Naive thymus-derived CD4-positive, alpha-beta T cell (primary cell): ENCODE measurements at regions not wholly inside any gene's neighbourhood (a gene's known extent, or its start where the extent isn't known, plus 50 kb on each side); places are given as distances from the start of the nearest gene placed in this dataset.

Source experiments
- ATAC-seq: fragments of 150-1000 bp; cut with Tn5 transposase; 2 replicates; pipeline ENCODE4 v1.10.0; 2021; ENCODE audit warnings: mild to moderate bottlenecking, moderate library complexity
- CTCF ChIA-PET: fragments of 350-600 bp; sonication (Branson Sonifier 250); formaldehyde crosslinking; loops from one replicate; lab custom pipeline; 2021; ENCODE audit warnings: antibody characterized with exemption; lab: Charles Lee
- POLR2A ChIA-PET: fragments of 350-600 bp; sonication (Branson Sonifier 250); formaldehyde crosslinking; loops from one replicate; lab custom pipeline; 2021; ENCODE audit warnings: antibody characterized with exemption, inconsistent platforms; lab: Charles Lee
- DNase-seq, 9 donors: peaks; one replicate each; pipeline versions ENCODE4 v3.0.0 to v3.0.0-alpha.2; 2020 to 2022; ENCODE audit warnings: mixed read lengths in 1 of 9
- H3K27ac ChIP-seq: one replicate; pipeline ENCODE4 v1.7.0; 2013; ENCODE audit warnings: mild to moderate bottlenecking, low read depth, low read length, moderate library complexity
- H3K27me3 ChIP-seq, 2 donors: one replicate each; pipeline ENCODE4 v1.7.0; 2013; ENCODE audit warnings: low read length in 2 of 2, mild to moderate bottlenecking in 2 of 2, moderate library complexity in 2 of 2; ENCODE audit not compliant: control insufficient read depth in 2 of 2, insufficient read depth in 2 of 2
- H3K36me3 ChIP-seq, 3 experiments: 1 replicate in 2 of 3; 2 replicates in 1 of 3; pipeline ENCODE4 v1.7.0; 2013; ENCODE audit warnings: low read length in 3 of 3, mild to moderate bottlenecking in 3 of 3, moderate library complexity in 1 of 3; ENCODE audit not compliant: insufficient read depth in 3 of 3, control insufficient read depth in 2 of 3
- H3K4me1 ChIP-seq, 2 donors: one replicate each; pipeline ENCODE4 v1.7.0; 2013; ENCODE audit warnings: low read length in 2 of 2, mild to moderate bottlenecking in 2 of 2, moderate library complexity in 1 of 2; ENCODE audit not compliant: control insufficient read depth in 2 of 2, insufficient read depth in 2 of 2
- H3K4me3 ChIP-seq: 2 replicates; pipeline ENCODE4 v1.7.0; 2013; ENCODE audit warnings: mild to moderate bottlenecking, low read length
- H3K9me3 ChIP-seq, 3 experiments: 1 replicate in 2 of 3; 2 replicates in 1 of 3; pipeline ENCODE4 v1.7.0; 2013; ENCODE audit warnings: low read length in 3 of 3; ENCODE audit not compliant: control insufficient read depth in 2 of 3
- H3K27ac Mint-ChIP-seq, 9 donors: one replicate each; pipeline ENCODE4 v1.8.0; 2020 to 2022; ENCODE audit warnings: mixed read lengths in 9 of 9, mild to moderate bottlenecking in 8 of 9, moderate library complexity in 5 of 9, inconsistent platforms in 2 of 9
- H3K27me3 Mint-ChIP-seq, 5 donors: one replicate each; pipeline ENCODE4 v1.8.0; 2021 to 2022; ENCODE audit warnings: mixed read lengths in 5 of 5, mild to moderate bottlenecking in 1 of 5
- H3K36me3 Mint-ChIP-seq, 5 donors: one replicate each; pipeline ENCODE4 v1.8.0; 2020 to 2022; ENCODE audit warnings: mixed read lengths in 5 of 5, mild to moderate bottlenecking in 3 of 5, inconsistent platforms in 1 of 5
- H3K4me1 Mint-ChIP-seq, 7 donors: one replicate each; pipeline ENCODE4 v1.8.0; 2020 to 2022; ENCODE audit warnings: mixed read lengths in 7 of 7, mild to moderate bottlenecking in 3 of 7, inconsistent platforms in 1 of 7
- H3K4me3 Mint-ChIP-seq, 10 donors: one replicate each; pipeline ENCODE4 v1.8.0; 2020 to 2022; ENCODE audit warnings: mild to moderate bottlenecking in 10 of 10, mixed read lengths in 10 of 10, moderate library complexity in 6 of 10, inconsistent platforms in 2 of 10
- H3K9me3 Mint-ChIP-seq, 11 donors: one replicate each; pipeline ENCODE4 v1.8.0; 2020 to 2022; ENCODE audit warnings: mixed read lengths in 11 of 11, mild to moderate bottlenecking in 4 of 11, inconsistent platforms in 1 of 11, moderate library complexity in 1 of 11
- intact Hi-C, 2 donors: fragments of 100-400 bp; cut with micrococcal nuclease; formaldehyde crosslinking; loops; one replicate each; pipeline ENCODE4 v1.15.1; 2023

DNA sequence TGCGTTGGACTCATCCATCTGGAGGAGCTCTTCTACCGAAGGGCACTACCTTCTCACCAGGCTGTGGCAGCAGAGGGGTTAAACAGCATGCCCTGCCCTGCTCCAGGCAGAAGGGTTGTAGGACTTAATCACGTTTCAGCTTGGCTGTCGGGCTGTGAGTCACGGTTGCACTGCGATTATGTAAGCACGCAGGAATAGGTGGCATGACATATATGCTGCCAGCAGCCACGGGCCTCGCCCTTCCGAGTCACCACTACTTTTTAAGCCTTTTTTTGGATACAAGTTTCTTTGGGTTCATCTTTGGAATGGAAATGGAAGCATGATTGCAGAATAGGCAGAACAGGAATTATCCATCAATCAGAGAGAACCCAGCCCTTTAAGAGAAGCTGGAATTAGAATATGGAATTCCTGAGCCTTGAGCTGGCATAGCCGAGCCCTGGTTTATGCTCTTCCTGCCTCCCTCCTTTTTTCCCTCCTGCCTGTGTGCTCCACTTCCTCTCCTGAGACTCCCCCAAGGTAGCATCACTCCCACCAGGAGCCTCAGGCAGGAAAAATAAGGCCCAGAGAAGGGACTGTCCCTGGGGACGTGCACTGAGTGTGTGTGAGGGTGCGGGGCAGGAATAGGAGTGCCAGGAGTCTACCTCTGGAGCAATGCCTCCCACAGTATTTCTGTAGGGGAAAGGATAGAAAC is 86.8 kb downstream of the SEMA4F start:
- Histone ChIP-seq H3K36me3 (no peaks in the 10 kb centered on the region), H3K4me3 (no peak overlapping the region), H3K27me3 (no peaks in the 10 kb centered on the region), H3K27ac (no peak overlapping the region), H3K4me1 (no peaks in the 10 kb centered on the region), H3K9me3 (no peaks in the 10 kb centered on the region)
- ATAC-seq = peak; percentile 87
- H3K27ac Mint-ChIP-seq = no peak overlapping the region
- H3K27me3 Mint-ChIP-seq = peaks cover 0 to 9% (median 0%) of the 10 kb centered on the region in 5 donors
- intact Hi-C loops = no loop called here
- POLR2A ChIA-PET = no interaction called here
- DNase-seq = no peak
- H3K36me3 Mint-ChIP-seq = peaks cover 3 to 7% (median 4%) of the 10 kb centered on the region in 5 donors
- no peaks in the 10 kb centered on the region for H3K4me1 Mint-ChIP-seq
- no peak overlapping the region for H3K4me3 Mint-ChIP-seq
- CTCF ChIA-PET = no interaction called here
- H3K9me3 Mint-ChIP-seq = peaks cover 0 to 19% (median 7%) of the 10 kb centered on the region in 11 donors

DNA sequence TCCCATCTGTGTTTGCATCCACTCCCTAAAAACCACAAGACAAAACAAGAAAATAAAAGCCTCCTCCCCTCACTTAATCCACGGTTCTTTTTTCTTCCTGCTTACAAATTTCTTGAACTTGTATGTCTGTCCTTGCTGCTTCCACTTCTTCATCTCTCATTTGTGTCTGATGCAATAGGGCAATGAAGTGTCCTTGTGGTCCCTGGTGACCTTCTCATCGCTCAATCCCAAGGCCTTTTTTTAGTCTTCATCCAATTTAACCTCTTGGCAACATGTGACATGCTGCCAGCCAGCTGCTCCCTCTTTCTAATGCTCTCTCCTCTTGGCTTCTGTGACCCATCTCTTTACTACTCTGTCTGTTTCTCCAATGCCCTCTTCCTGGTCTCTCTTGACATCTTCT is 87.6 kb downstream of the SEMA4F start:
- DNase-seq (no peak), ATAC-seq (no peak)
- Histone ChIP-seq H3K4me3 (no peak overlapping the region), H3K9me3 (no peaks in the 10 kb centered on the region), H3K36me3 (no peaks in the 10 kb centered on the region), H3K27ac (no peak overlapping the region), H3K4me1 (no peaks in the 10 kb centered on the region), H3K27me3 (no peaks in the 10 kb centered on the region)
- peaks cover 0 to 9% (median 0%) of the 10 kb centered on the region in 5 donors for H3K27me3 Mint-ChIP-seq
- H3K36me3 Mint-ChIP-seq = peaks cover 3 to 7% (median 4%) of the 10 kb centered on the region in 5 donors
- H3K27ac Mint-ChIP-seq = peak overlapping the region in 1 of 9 donors; percentile 1
- intact Hi-C loops = no loop called here
- peaks cover 0 to 15% (median 7%) of the 10 kb centered on the region in 11 donors for H3K9me3 Mint-ChIP-seq
- POLR2A ChIA-PET = no interaction called here
- CTCF ChIA-PET = no interaction called here
- H3K4me3 Mint-ChIP-seq = no peak overlapping the region
- no peaks in the 10 kb centered on the region for H3K4me1 Mint-ChIP-seq

DNA sequence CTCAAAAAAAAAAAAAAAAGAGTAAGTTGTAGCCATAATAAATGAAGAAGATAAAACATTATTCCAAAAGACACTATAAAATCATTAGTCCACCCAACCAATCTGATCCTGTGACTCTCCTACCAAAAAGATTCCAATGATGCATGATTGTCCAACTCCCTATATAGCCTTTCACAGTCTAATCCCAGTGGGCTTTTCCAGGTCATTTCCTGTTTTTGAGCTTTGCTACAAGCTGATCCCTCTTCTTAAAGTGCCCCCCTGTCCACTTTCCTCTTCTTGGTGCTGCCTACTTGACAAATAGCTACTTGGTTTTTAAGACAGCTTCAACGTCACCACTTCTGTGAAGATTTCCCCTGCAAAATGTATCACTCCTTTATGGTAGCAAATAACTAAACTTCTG is 88.4 kb downstream of the SEMA4F start:
- peaks cover 0 to 6% (median under 1%) of the 10 kb centered on the region in 11 donors for H3K9me3 Mint-ChIP-seq
- Histone ChIP-seq H3K4me3 (no peak overlapping the region), H3K4me1 (no peaks in the 10 kb centered on the region), H3K27ac (no peak overlapping the region), H3K36me3 (no peaks in the 10 kb centered on the region), H3K9me3 (no peaks in the 10 kb centered on the region), H3K27me3 (no peaks in the 10 kb centered on the region)
- peaks cover 0 to 3% (median 0%) of the 10 kb centered on the region in 5 donors for H3K27me3 Mint-ChIP-seq
- no peak overlapping the region for H3K27ac Mint-ChIP-seq
- CTCF ChIA-PET = no interaction called here
- DNase-seq (no peak), ATAC-seq (no peak)
- peaks cover 0 to under 1% (median 0%) of the 10 kb centered on the region in 5 donors for H3K36me3 Mint-ChIP-seq
- H3K4me3 Mint-ChIP-seq = no peak overlapping the region
- no peaks in the 10 kb centered on the region for H3K4me1 Mint-ChIP-seq
- POLR2A ChIA-PET = no interaction called here
- intact Hi-C loops = no loop called here

DNA sequence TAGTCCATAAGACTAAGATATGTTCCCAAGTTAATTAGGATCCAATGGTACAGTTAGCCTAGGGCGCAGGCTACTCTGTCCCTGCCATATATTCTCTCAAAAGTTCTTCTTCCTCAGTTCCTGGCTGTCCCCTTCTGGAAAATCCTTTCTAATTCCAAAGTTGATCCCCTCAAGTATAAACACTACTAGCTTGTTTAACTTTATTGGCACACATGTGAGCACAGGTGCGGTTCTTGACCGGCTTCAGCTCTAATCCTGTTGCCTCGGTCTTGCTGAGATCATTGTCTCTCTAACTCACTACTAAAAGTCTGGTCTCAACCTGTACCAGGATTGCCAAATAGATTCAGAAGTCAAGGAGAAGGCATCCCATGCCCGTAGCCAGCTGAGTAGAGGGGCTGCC is 89.0 kb downstream of the SEMA4F start:
- Mint-ChIP-seq H3K4me1 (no peaks in the 10 kb centered on the region), H3K4me3 (no peak overlapping the region), H3K27ac (no peak overlapping the region), H3K36me3 (no peaks in the 10 kb centered on the region), H3K9me3 (peaks cover 0 to 4% (median 0%) of the 10 kb centered on the region in 11 donors), H3K27me3 (peaks cover 0 to 3% (median 0%) of the 10 kb centered on the region in 5 donors)
- intact Hi-C loops = no loop called here
- Histone ChIP-seq H3K9me3 (no peaks in the 10 kb centered on the region), H3K4me1 (no peaks in the 10 kb centered on the region), H3K36me3 (no peaks in the 10 kb centered on the region), H3K4me3 (no peak overlapping the region), H3K27ac (no peak overlapping the region), H3K27me3 (no peaks in the 10 kb centered on the region)
- DNase-seq (no peak), ATAC-seq (no peak)
- ChIA-PET CTCF (no interaction called here), POLR2A (no interaction called here)

DNA sequence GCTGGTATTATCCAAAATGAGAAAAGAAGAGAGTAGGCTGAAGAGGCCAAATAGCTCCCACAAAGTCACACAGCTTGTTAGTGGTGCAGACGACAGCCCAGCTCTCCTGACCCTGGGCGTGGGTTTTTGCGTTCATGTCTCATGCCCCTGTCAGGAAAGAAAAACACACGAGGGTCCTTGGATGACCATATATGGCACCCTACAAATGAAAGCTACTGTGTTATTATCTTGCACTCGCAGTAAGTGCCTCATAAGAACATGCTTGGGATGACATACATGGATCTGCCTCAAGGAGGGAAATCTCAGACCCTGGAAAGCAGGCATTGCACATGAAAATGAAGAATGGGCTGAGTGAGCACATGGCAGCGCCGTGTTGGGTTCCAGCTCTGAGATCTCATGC is 89.7 kb downstream of the SEMA4F start:
- Histone ChIP-seq H3K9me3 (no peaks in the 10 kb centered on the region), H3K4me3 (no peak overlapping the region), H3K4me1 (no peaks in the 10 kb centered on the region), H3K27ac (no peak overlapping the region), H3K27me3 (no peaks in the 10 kb centered on the region), H3K36me3 (no peaks in the 10 kb centered on the region)
- CTCF ChIA-PET = no interaction called here
- peaks cover 0 to 4% (median 0%) of the 10 kb centered on the region in 5 donors for H3K27me3 Mint-ChIP-seq
- H3K4me1 Mint-ChIP-seq = no peaks in the 10 kb centered on the region
- H3K4me3 Mint-ChIP-seq = no peak overlapping the region
- H3K9me3 Mint-ChIP-seq = no peaks in the 10 kb centered on the region
- intact Hi-C loops = no loop called here
- POLR2A ChIA-PET = no interaction called here
- no peak overlapping the region for H3K27ac Mint-ChIP-seq
- ATAC-seq (no peak), DNase-seq (no peak)
- no peaks in the 10 kb centered on the region for H3K36me3 Mint-ChIP-seq

DNA sequence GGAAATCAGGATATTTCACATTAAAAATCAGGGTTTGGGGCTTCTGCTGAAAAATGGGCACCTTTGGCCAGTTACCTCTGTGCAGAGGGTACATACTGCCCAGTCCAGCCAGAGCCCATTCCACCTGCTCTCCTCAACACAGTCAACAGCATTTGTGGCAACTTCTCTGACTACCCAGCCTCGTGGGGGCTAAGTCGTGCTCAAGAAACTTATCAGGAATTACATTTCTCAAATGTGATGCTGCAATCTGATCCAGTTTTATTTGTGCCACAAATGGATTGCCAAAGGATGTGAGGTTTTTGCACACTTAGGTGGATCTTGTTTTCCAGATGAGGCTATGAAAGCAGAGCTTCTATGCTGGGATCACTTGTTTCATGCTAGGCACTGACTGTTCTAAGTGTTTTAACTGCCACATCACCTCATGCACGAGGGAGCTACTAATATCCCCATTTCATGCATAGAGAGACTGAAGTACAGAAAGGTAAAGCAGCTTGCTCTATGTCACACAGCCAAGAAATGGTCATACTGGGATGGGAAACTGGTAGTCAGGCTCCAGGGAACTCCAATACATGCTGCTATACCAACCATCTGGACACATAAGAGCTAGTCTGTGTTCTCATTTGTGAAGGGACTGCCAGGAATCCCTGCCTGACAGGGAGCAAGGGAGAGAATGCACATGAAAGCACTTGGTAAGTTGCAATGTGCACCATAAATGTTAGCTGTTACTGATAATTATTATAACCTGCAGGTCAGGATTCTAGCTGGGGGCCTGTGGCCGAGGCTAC is 89.0 kb upstream of the HK2 start:
- Mint-ChIP-seq H3K27me3 (peaks cover 0 to 13% (median 0%) of the 10 kb centered on the region in 5 donors), H3K9me3 (peaks cover 0 to 2% (median 0%) of the 10 kb centered on the region in 11 donors), H3K27ac (no peak overlapping the region), H3K4me1 (no peaks in the 10 kb centered on the region), H3K4me3 (no peak overlapping the region), H3K36me3 (no peaks in the 10 kb centered on the region)
- DNase-seq = no peak
- intact Hi-C loops = no loop called here
- no peak overlapping the region for H3K27ac ChIP-seq
- H3K27me3 ChIP-seq = no peaks in the 10 kb centered on the region
- CTCF ChIA-PET = interaction anchor here (0.9 kb wide), 1 partner anchor 130 kb away, joined by 4 read pairs; no protein-coding TSS in a partner anchor
- POLR2A ChIA-PET = interaction anchor here (0.7 kb wide), 1 partner anchor 46 kb away, joined by 3 read pairs; no protein-coding TSS in a partner anchor
- H3K4me3 ChIP-seq = no peak overlapping the region
- no peak for ATAC-seq
- H3K9me3 ChIP-seq = no peaks in the 10 kb centered on the region
- no peaks in the 10 kb centered on the region for H3K4me1 ChIP-seq
- H3K36me3 ChIP-seq = no peaks in the 10 kb centered on the region
